Left ventricle myocardium inferior (tissue), 1 donor: ENCODE measurements at regions not wholly inside any gene's neighbourhood (a gene's known extent, or its start where the extent isn't known, plus 50 kb on each side); places are given as distances from the start of the nearest gene placed in this dataset.

Source experiments
- DNase-seq: peaks from one replicate; pipeline ENCODE4 v3.0.0-alpha.2; 2020
- H3K27ac ChIP-seq: fragments of 200-600 bp; replicated peaks from 2 replicates; pipeline ENCODE4 v1.8.0; 2021
- H3K27me3 ChIP-seq: fragments of 200-600 bp; 2 replicates; pipeline ENCODE4 v1.8.0; 2021; ENCODE audit warnings: low read depth
- H3K36me3 ChIP-seq: fragments of 200-600 bp; 2 replicates; pipeline ENCODE4 v1.8.0; 2021
- H3K4me1 ChIP-seq: fragments of 200-600 bp; 2 replicates; pipeline ENCODE4 v1.8.0; 2021
- H3K4me3 ChIP-seq: fragments of 200-600 bp; 2 replicates; pipeline ENCODE4 v1.8.0; 2021; ENCODE audit warnings: mild to moderate bottlenecking, moderate library complexity
- H3K9me3 ChIP-seq: fragments of 200-600 bp; replicated peaks from 2 replicates; pipeline ENCODE4 v1.8.0; 2021
- intact Hi-C: fragments of 100-400 bp; cut with micrococcal nuclease; formaldehyde crosslinking; loops from one replicate; pipeline ENCODE4 v1.11.0; 2022
- TF ChIP-seq, protein P1 (sequence below): fragments of 200-600 bp; IDR thresholded peaks from 2 replicates; pipeline ENCODE4 v1.8.0; 2021; ENCODE audit warnings: antibody characterized with exemption, mild to moderate bottlenecking, borderline replicate concordance
- donor health status: DM: no; HTN: yes; CAD: no; lungs with severe emphysema.

DNA sequence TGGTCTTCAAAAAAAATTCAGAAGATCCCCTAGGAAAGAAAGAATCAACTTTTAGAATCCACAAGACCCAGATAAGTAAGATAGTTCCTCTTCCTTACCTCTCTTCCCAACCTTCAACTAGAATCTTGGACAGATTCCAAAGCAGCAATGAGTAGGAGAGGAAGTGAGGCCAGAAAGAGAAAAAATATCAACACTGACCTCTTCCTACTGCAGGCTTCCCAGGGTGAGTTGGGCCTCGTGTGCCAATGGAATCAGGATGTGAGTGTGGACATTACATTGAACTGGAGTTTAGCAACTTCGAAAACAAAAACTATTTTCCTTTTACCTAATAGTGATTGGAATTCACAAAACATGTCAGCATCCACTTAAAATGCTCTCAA is 102.5 kb upstream of the PIEZO2 start:
- intact Hi-C loops = no loop called here
- Histone ChIP-seq H3K27me3 (peaks cover 7% of the 10 kb centered on the region), H3K36me3 (no peaks in the 10 kb centered on the region), H3K9me3 (peaks cover 6% of the 10 kb centered on the region), H3K4me1 (no peaks in the 10 kb centered on the region), H3K27ac (no peak overlapping the region), H3K4me3 (no peak overlapping the region)
- DNase-seq = no peak
- TF ChIP-seq, protein P1, sequence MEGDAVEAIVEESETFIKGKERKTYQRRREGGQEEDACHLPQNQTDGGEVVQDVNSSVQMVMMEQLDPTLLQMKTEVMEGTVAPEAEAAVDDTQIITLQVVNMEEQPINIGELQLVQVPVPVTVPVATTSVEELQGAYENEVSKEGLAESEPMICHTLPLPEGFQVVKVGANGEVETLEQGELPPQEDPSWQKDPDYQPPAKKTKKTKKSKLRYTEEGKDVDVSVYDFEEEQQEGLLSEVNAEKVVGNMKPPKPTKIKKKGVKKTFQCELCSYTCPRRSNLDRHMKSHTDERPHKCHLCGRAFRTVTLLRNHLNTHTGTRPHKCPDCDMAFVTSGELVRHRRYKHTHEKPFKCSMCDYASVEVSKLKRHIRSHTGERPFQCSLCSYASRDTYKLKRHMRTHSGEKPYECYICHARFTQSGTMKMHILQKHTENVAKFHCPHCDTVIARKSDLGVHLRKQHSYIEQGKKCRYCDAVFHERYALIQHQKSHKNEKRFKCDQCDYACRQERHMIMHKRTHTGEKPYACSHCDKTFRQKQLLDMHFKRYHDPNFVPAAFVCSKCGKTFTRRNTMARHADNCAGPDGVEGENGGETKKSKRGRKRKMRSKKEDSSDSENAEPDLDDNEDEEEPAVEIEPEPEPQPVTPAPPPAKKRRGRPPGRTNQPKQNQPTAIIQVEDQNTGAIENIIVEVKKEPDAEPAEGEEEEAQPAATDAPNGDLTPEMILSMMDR = no peak

DNA sequence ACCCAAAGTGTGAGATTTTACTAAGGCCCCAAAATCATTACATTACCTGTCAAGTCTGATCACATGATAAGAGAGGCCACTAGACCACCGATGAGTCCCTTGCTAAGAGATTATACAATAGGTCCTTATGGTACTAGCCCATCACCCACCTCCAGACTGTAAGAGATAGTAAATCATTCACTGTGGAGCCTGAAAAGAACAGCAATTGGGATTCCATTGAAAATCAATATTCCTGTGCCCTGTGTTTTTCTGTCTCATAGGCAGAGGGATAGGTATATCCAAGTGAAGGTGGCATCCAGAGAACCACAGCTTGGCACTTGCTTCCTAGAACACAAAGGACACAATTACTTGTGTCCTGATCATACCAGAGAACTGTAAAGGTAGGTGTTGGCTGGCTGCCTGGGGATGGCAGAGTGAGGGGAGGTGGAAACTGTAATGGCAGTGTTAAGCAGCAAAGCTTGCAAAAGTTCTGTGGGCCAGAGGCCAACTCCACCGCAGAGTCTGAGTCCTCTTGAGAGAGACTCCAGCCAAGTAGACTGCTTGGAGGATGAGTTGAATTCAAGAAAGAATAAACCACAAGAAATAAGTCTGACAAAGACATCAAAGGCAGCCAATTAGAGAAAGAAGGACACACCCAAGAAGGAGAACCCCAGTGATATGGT is 102.0 kb upstream of the PIEZO2 start:
- Histone ChIP-seq H3K36me3 (no peaks in the 10 kb centered on the region), H3K4me1 (no peaks in the 10 kb centered on the region), H3K27ac (no peak overlapping the region), H3K4me3 (no peak overlapping the region), H3K9me3 (peaks cover 6% of the 10 kb centered on the region), H3K27me3 (peaks cover 7% of the 10 kb centered on the region)
- intact Hi-C loops = no loop called here
- TF ChIP-seq, protein P1 = no peak
- no peak for DNase-seq

DNA sequence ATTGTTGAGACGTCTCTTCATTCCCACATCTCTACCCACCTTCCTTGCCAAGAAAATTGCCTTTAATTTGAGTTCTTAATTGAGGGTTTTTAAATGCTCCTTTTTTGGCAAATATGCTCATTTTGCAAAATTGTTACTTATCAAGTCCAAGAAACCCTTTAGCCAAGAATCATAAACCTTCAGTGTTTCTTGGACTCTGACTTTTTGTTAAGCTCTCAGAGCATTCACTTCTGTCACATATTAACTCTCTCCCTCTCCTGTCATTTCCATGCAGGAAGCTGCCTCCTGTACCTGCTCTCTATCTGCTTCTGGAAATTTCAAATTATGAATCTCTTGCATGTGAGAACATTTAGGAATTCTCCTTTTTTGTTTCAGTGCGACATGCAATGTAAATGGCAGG is 100.0 kb upstream of the PIEZO2 start:
- intact Hi-C loops = no loop called here
- no peak for DNase-seq
- peaks cover 6% of the 10 kb centered on the region for H3K9me3 ChIP-seq
- peaks cover 7% of the 10 kb centered on the region for H3K27me3 ChIP-seq
- TF ChIP-seq, protein P1 = no peak
- H3K4me1 ChIP-seq = no peaks in the 10 kb centered on the region
- H3K36me3 ChIP-seq = no peaks in the 10 kb centered on the region
- H3K27ac ChIP-seq = no peak overlapping the region
- H3K4me3 ChIP-seq = no peak overlapping the region

DNA sequence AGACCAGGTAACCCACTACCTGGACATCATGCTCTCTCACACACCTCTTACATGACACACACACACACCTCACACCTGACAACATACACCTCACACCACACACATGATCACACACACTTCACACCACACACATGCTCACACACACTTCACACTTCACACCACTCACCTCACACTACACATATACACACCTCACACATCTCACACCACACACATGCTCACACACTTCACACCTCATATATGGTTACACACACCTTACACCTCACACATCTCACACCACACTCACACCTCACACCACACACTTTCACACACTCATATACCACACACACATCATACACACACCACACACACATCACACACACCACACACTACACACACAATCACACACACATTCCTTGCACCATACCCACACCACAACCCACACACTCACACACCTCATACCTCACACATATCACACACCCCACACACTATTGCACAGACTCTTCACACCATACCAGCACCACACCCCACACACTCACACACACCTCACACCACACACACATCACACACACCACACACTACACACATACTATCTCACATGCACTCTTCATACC is 98.1 kb upstream of the PIEZO2 start:
- DNase-seq = no peak
- Histone ChIP-seq H3K4me1 (no peaks in the 10 kb centered on the region), H3K27me3 (peaks cover 7% of the 10 kb centered on the region), H3K36me3 (no peaks in the 10 kb centered on the region), H3K4me3 (no peak overlapping the region), H3K27ac (no peak overlapping the region), H3K9me3 (peaks cover 6% of the 10 kb centered on the region)
- TF ChIP-seq, protein P1 = no peak
- intact Hi-C loops = no loop called here

DNA sequence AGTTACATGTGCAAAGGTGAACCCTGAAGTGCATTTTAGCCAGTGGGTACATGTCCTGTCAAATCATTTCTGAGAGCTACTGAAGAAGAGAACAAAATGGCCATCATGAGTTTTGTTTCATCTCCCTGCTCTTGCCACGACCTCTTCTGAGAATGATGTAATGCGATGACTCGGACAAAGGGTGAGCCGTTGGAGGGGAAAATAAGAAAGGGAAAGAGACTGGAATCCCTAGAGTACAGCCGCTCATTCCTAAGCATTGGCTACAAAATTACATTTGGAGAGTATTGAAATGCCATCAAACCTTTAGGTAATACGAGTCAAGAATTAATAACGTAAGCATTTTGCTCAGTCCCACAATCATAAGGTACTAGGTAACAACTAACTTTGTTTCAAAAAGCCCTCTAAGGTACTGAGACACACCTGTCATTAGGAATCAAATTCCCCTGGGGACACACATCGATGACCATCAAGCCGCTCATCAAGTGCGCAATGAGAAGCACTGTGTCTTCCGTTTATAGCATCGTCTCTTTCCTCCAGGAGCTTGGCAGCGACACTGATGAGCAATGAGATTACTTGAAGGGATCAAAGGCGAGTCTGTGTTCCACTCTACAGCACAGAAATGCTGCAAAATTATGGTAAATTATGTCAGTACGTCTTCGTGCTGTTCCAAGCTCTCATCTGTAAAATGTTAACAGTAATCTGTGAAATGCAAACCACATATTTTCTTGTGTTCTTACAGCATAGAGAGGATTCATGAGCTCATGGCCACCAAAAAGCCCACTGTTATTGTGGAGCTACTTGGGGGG is 97.3 kb upstream of the PIEZO2 start:
- TF ChIP-seq, protein P1 = no peak
- Histone ChIP-seq H3K27ac (no peak overlapping the region), H3K4me1 (no peaks in the 10 kb centered on the region), H3K36me3 (no peaks in the 10 kb centered on the region), H3K9me3 (peaks cover 5% of the 10 kb centered on the region), H3K4me3 (no peak overlapping the region), H3K27me3 (peaks cover 7% of the 10 kb centered on the region)
- DNase-seq = no peak
- intact Hi-C loops = no loop called here
